Muscle of back (tissue), 3 donors: ENCODE measurements at regions not wholly inside any gene's neighbourhood (a gene's known extent, or its start where the extent isn't known, plus 50 kb on each side); places are given as distances from the start of the nearest gene placed in this dataset.

Source experiments
- DNase-seq, 3 donors: peaks; one replicate each; pipeline versions ENCODE4 v3.0.0 to v3.0.0-alpha.2; 2013

GRCh38 chr20:22232923-22233322 is 351.4 kb downstream of the FOXA2 start:
- peak in 2 of 3 donors; percentile 20 to 58 for DNase-seq

- DNase-seq, result no peak
These were observed 351.9 kb downstream of the FOXA2 start for GRCh38 chr20:22232473-22232872.

GRCh38 chr20:22226849-22227700 is 357.3 kb downstream of the FOXA2 start:
- DNase-seq, result peak in 2 of 3 donors; percentile 8 to 27

DNA sequence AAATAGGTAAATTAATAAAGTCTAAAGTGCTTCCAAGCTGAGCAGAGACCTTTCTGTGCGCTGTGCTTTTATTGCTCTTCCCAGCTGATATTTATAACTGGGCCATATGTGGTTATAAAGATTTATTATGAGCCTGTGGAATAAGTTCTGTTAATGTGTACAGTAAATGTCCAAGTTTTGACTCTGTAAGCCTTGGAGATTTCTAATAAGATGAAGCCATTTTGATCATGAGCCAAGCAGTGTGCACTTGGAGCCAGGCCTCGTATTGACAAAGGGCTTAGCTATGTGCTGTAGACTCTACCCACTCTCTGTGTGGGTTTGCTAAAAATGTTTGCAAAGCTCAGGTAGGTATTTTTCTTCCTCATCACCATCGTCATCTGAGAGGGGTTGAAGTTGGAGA is 361.1 kb downstream of the FOXA2 start:
- DNase-seq, result no peak

GRCh38 chr20:22217712-22218352 is 366.5 kb downstream of the FOXA2 start:
- DNase-seq, result peak in 2 of 3 donors; percentile 18 to 53

- DNase-seq, result no peak
These were observed 367.4 kb downstream of the FOXA2 start for GRCh38 chr20:22216984-22217383.

DNA sequence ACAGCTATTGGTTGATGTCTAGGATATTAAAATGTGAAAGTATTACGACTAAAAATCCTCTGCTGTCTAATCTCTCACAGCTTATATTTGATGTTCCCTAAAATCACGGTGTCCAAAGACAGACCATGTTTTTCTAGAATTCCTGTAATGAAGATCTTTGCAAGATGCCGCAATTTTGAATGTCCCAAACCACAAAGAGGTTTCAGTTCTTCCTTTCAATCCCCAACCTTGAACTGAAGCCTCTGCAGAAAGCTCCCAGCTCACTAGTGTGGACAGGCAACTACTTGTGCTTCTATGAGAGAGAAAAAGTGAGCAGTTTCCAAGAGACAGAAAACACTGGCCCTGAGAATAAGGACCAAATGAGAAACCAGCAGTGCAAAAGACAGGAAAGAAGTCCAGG is 370.1 kb downstream of the FOXA2 start:
- DNase-seq, result no peak

DNA sequence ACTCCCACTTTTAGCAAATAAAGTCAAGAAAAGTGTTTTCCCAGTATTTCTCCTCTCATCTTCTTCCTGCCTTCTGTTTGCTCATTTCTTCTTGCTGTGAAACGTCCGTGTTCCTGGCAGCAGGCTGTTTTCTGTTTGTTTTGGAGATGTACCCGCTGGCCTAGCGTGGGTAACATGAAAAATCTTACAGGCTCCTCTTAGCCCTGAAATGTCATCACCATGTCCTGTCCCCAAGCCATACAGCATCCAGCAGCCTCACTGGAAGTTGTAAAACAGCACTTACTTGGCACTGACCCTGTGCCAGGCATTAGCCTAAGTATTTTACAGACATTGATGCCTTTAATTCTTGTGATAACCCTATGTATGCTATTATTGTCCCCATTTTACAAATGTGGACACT is 371.1 kb downstream of the FOXA2 start:
- no peak for DNase-seq

DNA sequence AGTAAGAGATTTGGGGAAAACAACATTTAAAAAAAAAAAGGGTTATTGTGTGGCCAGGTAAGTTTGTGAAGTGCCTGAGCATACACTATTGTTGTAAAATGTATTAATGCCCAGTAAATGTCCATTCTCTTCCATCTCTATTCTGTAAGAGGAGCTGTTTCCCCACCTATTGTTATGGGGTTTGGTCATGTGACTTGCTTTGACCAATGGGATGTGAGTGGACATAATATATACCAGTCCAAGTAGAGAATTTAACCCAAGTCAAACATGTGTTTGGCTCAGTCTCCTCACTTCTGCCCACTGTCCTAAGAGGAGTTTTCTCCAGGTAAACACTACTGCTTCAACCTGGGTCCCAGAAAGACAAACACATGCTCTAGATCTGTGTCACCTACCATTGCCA is 377.1 kb downstream of the FOXA2 start:
- DNase-seq, result no peak

- no peak for DNase-seq
These were observed 379.6 kb downstream of the FOXA2 start for GRCh38 chr20:22204801-22205200.

GRCh38 chr20:22182148-22182547 is 402.2 kb downstream of the FOXA2 start:
- no peak for DNase-seq

GRCh38 chr20:22180244-22180643 is 404.1 kb downstream of the FOXA2 start:
- DNase-seq, result no peak

DNA sequence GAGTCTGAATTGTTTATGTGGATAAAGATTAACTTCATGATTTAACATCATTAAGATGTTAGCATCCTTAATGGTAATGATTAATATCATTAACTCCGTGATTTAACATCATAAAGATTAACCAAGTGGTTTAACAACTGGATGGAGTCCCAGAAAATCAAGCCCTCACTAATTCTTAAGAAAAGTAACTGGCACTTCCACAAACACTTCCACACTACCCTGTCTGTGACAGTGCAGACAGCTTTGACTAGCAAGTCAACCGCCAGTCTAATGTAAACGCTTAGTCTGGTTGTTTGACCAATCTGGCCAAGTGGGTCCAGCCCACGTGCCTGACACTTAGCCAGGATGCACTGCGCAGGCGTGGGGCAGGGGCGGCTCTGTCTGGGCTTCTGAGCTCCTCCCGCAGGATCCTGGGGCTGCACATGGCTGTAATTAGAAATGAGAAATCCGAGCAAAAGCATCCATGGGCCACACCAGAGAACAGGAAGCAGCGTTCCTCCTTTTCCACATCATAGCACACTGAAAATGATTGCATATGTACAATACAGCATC is 424.2 kb downstream of the FOXA2 start:
- DNase-seq, result peak in 2 of 3 donors; percentile 34 to 56

- DNase-seq, result peak in 2 of 3 donors; percentile 8 to 38
These were observed 425.1 kb downstream of the FOXA2 start for GRCh38 chr20:22159276-22159675.

- DNase-seq, result no peak
These were observed 422.1 kb downstream of the PAX1 start for GRCh38 chr20:22127587-22127986.

DNA sequence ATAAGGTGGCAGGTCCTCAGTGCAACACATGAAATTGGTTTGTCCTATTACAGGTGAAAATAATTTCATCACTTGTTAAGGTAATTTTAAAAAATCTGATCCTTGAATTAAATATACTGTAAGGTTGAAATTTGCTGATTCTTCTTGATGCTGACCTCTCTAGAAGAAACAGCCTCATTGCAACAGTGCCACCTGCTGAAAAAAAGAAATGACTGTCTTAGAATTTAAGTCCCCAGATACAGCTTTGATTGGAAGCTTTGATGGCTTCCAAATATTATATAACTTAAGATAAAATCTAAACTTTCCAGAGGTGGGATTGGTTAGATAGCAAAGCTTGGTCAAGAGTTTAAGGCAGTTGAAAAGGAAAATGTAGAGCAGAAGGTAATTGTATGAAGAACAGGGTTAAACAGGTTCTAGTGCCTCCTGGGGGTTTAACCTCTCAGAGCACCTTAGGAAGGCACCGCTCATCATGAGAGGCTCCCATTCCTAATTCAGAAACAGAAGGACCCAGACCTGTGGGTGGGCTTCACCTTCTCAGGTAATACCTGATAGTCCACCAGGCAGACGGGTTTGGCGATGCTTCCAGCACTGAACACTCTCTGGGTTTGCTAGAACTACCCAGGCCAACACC is 401.0 kb downstream of the PAX1 start:
- DNase-seq, result peak; percentile 37 to 73 (median 56)

DNA sequence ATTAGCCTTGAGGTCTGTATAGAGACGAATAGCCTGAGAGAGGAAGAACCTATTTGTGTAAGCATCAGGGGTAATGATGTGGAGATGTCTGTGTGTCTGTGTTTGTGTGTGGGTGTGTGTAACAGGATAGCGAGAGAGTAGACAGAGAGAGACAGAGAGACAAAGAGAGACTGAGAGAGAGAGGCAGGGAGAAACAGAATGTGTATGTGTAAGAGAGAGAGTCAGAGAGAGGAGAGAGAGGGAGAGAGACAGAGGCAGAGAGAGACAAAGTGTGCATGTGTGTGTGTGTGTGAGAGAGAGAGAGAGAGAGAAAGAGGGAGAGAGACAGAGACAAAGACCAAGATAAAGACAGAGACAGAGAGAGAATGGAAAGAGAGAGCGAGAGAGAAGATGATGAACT is 396.1 kb downstream of the PAX1 start:
- DNase-seq, result no peak

GRCh38 chr20:22100686-22101085 is 395.2 kb downstream of the PAX1 start:
- DNase-seq, result no peak

DNA sequence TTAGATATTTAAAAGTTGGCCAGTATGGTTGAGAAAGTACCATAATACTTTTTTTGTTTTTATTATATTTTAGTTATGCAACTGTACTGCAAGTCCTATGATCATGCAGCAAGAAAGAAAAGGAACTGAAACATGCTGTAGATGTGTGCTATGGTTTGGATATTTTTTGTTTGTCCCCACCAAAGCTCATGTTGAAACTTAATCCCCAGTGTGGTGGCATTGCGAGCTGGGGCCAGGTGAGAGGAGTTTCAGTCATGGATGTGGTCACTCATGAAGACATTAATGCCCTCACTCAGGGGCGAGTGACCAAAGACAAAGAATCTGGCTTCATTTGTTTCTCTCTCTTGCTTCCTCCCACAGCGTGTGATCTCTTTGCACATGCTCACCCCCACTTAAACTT is 393.9 kb downstream of the PAX1 start:
- DNase-seq, result no peak

- peak in 2 of 3 donors; percentile 17 to 64 for DNase-seq
These were observed 393.0 kb downstream of the PAX1 start for GRCh38 chr20:22098511-22098910.

GRCh38 chr20:22093122-22093521 is 387.7 kb downstream of the PAX1 start:
- DNase-seq, result no peak

DNA sequence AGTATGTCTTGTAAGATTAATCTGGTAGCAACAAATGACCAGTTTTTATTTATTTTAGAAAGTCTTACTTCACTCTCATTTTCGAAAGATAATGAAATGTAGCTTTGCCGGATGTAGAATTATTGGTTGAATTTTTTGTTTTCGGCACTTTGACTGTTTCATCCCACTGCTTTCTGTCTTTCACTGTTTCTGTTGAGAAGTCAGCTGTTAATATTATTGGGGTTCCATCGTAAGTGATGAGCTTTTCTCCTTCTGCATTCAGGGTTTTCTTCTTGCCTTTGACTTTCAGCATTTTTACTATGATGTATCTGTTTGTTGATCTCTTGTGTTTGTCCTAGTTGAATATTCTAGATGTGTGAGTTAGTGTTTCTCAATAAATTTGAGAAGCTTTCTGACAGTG is 383.4 kb downstream of the PAX1 start:
- no peak for DNase-seq

DNA sequence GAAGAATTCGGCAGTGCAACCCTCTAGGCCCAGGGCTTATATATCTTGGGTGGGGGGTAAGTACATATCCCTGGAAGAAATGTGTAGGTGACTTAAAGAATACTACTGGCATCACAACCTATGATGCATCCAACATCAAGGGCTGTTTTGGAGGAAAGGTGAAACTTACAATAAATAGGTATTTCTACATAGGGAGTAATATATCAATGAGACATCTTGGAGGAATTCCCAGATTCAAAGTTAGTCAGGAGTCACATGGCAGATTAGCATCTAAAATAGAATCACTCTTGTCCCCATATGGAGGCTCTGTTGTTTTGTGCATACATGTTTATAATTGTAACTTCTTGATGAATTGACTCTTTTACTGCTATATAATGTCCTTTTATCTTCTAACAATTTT is 375.5 kb downstream of the PAX1 start:
- DNase-seq, result peak in 1 of 3 donors; percentile 23
